Activated naive CD8-positive, alpha-beta T cell treated with anti-CD3 and anti-CD28 coated beads, Interleukin-2, amount 50 U/mL, for 24 hours (primary cell): ENCODE measurements at regions not wholly inside any gene's neighbourhood (a gene's known extent, or its start where the extent isn't known, plus 50 kb on each side); places are given as distances from the start of the nearest gene placed in this dataset.

ENCODE experiments used
- ATAC-seq: fragments of 150-1000 bp; cut with Tn5 transposase; one replicate; pipeline ENCODE4 v1.10.0; 2021
- DNase-seq: peaks from one replicate; pipeline ENCODE4 v3.0.0; 2021
- H3K27ac Mint-ChIP-seq: one replicate; pipeline ENCODE4 v1.8.0; 2021; ENCODE audit warnings: mild to moderate bottlenecking, mixed read lengths
- H3K27me3 Mint-ChIP-seq: one replicate; pipeline ENCODE4 v1.8.0; 2021; ENCODE audit warnings: mixed read lengths
- H3K36me3 Mint-ChIP-seq: one replicate; pipeline ENCODE4 v1.8.0; 2021; ENCODE audit warnings: low read depth, mixed read lengths
- H3K4me1 Mint-ChIP-seq: one replicate; pipeline ENCODE4 v1.8.0; 2021; ENCODE audit warnings: mixed read lengths
- H3K4me3 Mint-ChIP-seq: one replicate; pipeline ENCODE4 v1.8.0; 2021; ENCODE audit warnings: mild to moderate bottlenecking, moderate library complexity, mixed read lengths
- H3K9me3 Mint-ChIP-seq: one replicate; pipeline ENCODE4 v1.8.0; 2021; ENCODE audit warnings: mixed read lengths

DNA sequence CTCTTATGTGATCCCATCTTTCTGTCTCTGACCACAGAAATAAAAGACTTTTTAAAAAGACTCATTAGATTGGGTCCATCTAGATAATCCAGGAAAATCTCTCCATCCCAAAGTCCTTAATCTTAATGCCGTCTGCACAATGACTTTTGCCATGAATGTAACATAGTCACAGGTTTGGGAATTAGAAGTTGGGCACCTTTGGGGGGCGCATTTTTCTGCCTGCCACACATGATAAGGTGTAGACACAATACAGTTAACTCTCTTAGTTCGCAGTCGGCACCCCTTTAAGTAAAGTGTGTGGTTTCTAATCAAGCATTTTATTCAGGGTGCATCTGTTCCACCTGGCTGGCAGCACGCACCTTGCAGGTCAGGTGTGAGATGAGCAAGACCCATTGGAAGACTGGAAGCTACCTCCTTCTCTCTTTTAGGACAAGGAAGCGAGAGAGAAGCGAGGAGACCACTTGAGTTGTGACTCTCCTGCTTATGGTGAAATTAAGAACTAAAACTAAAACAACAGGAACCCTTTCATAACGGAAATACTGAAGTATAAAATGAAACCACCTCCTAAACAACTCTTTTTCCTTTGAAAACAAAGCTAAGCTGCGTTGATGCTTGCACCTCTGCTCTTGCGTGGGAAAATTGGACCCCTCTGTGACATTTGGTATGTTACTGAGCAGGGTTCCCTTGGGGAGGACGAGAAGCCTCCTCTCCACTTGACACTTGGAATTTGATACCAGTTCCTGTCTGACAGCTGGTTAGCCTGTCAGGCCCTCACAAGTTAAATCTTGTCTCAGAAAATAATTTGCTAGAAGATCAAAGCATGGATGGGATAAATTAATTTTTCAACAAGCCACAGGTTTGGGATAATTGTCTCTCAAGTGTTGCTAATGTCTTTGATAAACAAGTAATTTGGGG, 304.6 kb upstream of the DMRT1 start:
- Mint-ChIP-seq H3K4me1 (peaks cover 11% of the 10 kb centered on the region), H3K4me3 (peak overlapping the region; percentile 25), H3K36me3 (no peaks in the 10 kb centered on the region), H3K9me3 (no peaks in the 10 kb centered on the region), H3K27me3 (peaks cover 1% of the 10 kb centered on the region), H3K27ac (no peak overlapping the region)
- DNase-seq (no peak), ATAC-seq (no peak)

DNA sequence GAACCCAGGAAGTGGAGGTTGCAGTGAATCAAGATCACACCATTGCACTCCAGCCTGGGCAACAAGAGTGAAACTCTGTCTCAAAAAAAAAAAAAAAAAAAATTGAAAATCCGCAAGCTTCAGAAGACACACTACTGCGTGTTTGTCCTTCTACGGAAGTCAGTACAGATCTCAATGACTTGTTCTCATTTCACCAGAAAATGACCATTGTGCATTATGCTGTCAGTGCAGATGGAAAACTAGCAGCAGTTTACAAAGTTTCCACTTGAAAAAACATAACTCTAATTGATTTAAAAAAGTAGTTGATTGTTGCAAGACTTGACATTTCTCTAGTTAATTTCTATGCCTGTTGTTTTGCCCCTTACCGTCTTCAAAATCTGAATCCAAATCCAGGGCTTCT, 298.0 kb upstream of the DMRT1 start:
- Mint-ChIP-seq H3K4me3 (no peak overlapping the region), H3K27ac (no peak overlapping the region), H3K4me1 (peaks cover 8% of the 10 kb centered on the region), H3K27me3 (no peaks in the 10 kb centered on the region), H3K36me3 (no peaks in the 10 kb centered on the region), H3K9me3 (no peaks in the 10 kb centered on the region)
- DNase-seq (no peak), ATAC-seq (no peak)

DNA sequence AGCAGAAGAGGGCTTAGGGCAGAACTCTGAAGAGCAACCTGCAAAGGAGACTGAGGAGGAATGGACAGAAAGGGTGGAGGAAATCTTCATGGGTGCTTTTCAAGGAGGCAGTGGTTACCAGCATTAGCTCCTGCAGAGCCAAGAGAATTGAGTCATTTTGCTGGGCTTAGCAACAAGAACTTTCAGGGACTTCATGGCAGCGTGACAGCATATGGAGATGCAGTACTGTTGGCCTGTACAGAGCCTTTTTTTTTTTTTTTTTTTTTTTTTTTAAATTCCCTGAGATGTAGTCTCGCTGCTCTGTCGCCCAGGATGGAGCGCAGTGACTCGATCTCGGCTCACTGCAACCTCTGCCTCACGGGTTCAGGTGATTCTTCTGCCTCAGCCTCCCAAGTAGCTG, 296.0 kb upstream of the DMRT1 start:
- H3K27me3 Mint-ChIP-seq = no peaks in the 10 kb centered on the region
- ATAC-seq (no peak), DNase-seq (no peak)
- peaks cover 8% of the 10 kb centered on the region for H3K4me1 Mint-ChIP-seq
- H3K36me3 Mint-ChIP-seq = no peaks in the 10 kb centered on the region
- no peak overlapping the region for H3K4me3 Mint-ChIP-seq
- no peaks in the 10 kb centered on the region for H3K9me3 Mint-ChIP-seq
- H3K27ac Mint-ChIP-seq = no peak overlapping the region

DNA sequence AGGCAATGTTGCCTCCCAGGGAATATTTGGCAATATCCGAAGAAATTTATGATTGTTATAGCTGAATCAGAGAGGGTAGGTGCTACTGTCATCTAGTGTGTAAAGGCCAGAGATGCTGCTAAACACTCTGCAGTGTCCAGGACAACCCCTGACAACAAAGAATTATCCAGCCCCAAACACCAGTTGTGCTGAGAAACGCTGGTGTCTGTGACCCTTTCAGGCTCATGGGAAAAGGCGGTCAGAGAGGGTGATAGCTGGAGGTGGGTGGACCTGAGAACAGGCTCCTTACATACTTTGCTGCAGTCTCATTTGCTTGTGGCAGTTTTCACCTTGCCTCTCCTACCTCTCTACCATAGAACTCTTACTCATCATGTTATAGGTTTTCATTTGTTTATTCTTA, 295.3 kb upstream of the DMRT1 start:
- Mint-ChIP-seq H3K27me3 (no peaks in the 10 kb centered on the region), H3K4me1 (peaks cover 8% of the 10 kb centered on the region), H3K9me3 (no peaks in the 10 kb centered on the region), H3K27ac (no peak overlapping the region), H3K4me3 (no peak overlapping the region), H3K36me3 (no peaks in the 10 kb centered on the region)
- DNase-seq = no peak
- no peak for ATAC-seq

DNA sequence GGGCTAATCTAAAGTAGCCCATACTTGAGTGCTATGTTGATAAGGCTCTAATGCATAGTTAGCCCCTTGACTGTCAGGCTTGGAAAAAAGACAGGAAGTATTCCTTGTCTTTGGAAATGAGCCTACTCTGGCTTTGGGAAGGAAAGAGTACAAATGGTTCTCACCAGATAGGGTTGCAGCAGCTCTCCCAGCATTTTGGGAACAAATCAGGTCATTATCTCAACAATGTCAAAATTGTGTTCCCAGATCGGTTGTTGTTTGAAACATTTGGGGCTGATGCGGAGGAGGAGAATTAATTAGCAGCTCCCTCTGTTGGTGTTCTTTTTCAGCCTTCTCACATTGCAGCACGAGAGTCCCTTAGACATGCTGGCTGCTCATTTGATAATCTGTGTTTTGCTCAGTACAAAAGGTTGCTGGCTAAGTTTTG, 294.7 kb upstream of the DMRT1 start:
- Mint-ChIP-seq H3K27ac (no peak overlapping the region), H3K9me3 (no peaks in the 10 kb centered on the region), H3K36me3 (no peaks in the 10 kb centered on the region), H3K27me3 (no peaks in the 10 kb centered on the region), H3K4me3 (no peak overlapping the region), H3K4me1 (peaks cover 8% of the 10 kb centered on the region)
- ATAC-seq = no peak
- DNase-seq = no peak

DNA sequence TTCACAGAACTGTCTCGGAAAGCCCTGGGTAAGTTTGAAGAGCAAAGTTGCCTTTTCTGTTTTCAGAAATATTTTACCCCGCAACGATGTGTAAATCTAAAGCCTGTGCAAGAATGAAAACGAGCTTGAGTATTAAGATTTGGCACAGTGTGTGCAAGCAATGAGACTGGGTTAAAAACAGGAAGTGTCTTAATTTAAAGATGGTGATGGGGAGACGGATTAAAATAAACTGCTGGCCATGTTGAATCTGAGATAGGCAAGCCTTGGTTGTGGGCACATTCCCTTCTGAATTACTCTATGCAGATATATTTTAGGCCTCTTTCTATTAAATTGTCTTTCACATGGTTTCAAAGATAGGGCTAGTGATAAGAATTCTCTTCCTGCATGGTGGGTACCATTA, 294.2 kb upstream of the DMRT1 start:
- Mint-ChIP-seq H3K27ac (no peak overlapping the region), H3K9me3 (no peaks in the 10 kb centered on the region), H3K4me3 (no peak overlapping the region), H3K36me3 (no peaks in the 10 kb centered on the region), H3K27me3 (no peaks in the 10 kb centered on the region), H3K4me1 (peaks cover 8% of the 10 kb centered on the region)
- ATAC-seq (no peak), DNase-seq (no peak)

DNA sequence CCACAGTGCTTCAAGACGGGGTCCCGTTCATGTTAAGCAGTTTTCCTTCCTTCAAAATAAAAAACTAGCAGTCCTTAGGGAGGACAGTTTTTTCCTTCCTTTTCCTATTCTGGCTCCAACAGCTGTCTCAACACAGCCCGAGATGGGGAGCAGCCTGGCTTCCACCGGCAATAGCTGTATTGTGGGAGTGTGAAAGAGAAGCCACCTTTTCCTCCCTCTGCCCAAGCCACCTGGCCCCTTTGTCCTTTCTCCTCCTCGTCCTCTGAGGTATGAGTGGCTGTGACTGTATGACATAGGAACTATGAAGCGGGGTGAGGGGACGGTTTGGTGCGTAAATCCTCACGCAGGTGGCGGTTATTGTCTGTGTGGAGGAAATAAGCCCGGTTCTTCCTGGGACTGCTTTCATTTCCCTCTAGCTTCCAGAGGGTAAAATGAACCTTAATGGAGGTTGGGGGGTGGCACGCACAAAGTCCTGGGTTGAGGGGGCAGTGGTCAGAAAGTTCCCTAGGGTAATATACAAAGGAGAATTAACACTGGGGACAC, 292.0 kb upstream of the DMRT1 start:
- no peak overlapping the region for H3K27ac Mint-ChIP-seq
- DNase-seq (no peak), ATAC-seq (no peak)
- peaks cover 8% of the 10 kb centered on the region for H3K4me1 Mint-ChIP-seq
- H3K9me3 Mint-ChIP-seq = no peaks in the 10 kb centered on the region
- H3K27me3 Mint-ChIP-seq = no peaks in the 10 kb centered on the region
- no peaks in the 10 kb centered on the region for H3K36me3 Mint-ChIP-seq
- H3K4me3 Mint-ChIP-seq = no peak overlapping the region

DNA sequence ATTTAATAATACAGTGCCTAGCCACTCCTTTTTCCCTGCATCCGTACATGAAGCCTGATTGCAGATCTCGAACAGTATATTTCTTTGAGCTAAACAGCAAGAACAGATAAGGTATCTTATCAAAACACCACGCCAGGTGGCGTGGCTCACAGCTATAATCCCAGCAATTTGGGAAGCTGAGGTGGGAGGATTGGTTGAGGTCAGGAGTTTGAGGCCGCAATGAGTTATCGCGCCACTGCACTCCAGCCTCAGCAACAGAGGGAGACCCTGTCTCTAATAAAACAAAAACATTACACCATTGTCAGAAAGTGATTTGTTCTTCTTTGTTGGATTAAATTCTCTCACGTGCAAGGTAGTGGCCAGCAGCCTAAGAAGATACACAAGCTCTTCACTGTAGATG, 291.2 kb upstream of the DMRT1 start:
- peaks cover 8% of the 10 kb centered on the region for H3K4me1 Mint-ChIP-seq
- H3K27ac Mint-ChIP-seq = no peak overlapping the region
- no peaks in the 10 kb centered on the region for H3K36me3 Mint-ChIP-seq
- H3K27me3 Mint-ChIP-seq = no peaks in the 10 kb centered on the region
- no peak overlapping the region for H3K4me3 Mint-ChIP-seq
- H3K9me3 Mint-ChIP-seq = no peaks in the 10 kb centered on the region
- ATAC-seq (no peak), DNase-seq (no peak)

DNA sequence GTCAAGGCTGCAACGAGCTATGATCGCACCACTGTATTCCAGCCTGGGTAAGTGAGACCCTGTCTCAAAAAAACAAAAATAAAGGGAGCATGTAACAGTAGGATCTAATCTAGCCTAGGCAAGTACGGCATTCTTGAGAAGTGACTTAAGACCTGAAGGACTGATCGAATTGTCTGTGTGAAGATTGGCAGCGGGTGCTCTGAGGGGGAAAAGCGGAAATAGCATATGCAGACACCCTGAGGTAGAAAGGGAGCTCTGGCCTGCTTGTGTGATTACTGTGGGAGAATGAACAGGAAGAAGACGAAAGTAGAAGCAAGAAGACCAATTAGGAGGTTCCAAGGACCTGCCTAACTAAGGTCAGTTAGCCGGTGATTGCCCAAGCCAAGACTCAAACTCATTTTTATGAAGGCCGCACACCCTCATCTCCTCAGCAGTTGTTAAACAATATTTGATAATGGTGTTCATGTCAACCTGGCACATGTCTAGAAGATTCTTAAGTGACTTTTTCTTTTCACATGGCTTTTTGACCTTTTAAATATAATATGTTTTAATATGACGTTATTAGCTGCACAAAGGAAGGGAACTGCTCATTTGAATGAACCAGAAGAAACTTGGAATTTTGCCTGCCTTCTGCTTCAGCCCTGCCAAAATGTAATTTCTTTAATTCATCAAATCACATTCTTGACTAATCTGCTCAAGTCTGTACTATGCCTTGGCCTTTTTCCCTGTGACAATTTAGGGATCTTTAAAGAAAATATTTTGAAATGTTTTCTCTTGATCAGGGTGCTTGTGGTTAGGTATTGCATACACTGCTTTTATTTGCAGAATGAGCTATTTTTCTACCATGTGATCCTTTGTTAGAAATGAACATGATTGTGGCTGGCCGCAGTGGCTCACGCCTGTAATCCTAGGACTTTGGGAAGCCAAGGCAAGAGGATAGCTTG, 289.2 kb upstream of the DMRT1 start:
- Mint-ChIP-seq H3K27ac (no peak overlapping the region), H3K4me3 (no peak overlapping the region), H3K4me1 (peaks cover 2% of the 10 kb centered on the region)

DNA sequence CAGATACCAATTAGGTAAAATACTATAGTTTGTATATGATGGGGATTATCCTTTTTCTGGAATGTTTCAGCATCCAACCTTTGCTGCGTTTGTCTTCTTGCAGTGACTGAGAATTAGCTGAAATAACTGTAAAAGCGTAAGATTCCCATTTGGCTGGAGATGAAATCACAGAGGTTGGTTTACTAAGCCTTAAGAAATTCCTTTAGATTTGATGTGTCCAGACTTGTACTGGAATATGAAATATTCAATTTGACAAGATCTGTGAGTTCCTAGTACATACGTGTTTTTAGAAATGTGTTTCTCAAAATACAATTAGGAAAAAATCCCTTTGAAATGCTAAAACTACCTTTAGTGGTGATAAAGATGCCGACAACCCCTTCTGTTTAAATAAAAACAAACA, 286.0 kb upstream of the DMRT1 start:
- no peak for DNase-seq
- ATAC-seq = no peak
- Mint-ChIP-seq H3K27me3 (no peaks in the 10 kb centered on the region), H3K9me3 (no peaks in the 10 kb centered on the region), H3K4me3 (no peak overlapping the region), H3K27ac (no peak overlapping the region), H3K36me3 (no peaks in the 10 kb centered on the region), H3K4me1 (peaks cover 8% of the 10 kb centered on the region)

More for the DNA sequence above, 289.2 kb upstream of the DMRT1 start:
- ATAC-seq (no peak), DNase-seq (no peak)
- H3K9me3 Mint-ChIP-seq = no peaks in the 10 kb centered on the region
- H3K36me3 Mint-ChIP-seq = no peaks in the 10 kb centered on the region
- H3K27me3 Mint-ChIP-seq = no peaks in the 10 kb centered on the region

DNA sequence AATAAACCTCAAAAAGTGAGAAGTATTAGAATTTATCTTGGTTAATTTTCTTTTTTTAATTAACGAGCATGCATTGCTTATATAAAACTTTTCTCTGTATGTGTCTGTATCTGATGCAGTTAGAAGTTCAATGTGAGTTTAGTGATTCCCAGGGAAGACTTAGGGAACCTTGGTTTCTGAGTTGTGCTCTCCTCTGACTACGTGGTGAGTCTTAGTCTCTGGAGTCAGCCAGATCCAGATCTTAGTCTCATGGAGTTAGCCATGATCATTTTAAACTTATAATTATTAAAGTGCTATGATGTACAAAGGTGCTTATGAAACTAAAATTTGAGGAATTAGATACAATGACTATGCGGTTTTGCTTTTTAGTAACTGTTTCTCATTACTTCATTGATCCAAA, 285.3 kb upstream of the DMRT1 start:
- H3K4me3 Mint-ChIP-seq = no peak overlapping the region
- H3K9me3 Mint-ChIP-seq = no peaks in the 10 kb centered on the region
- DNase-seq (no peak), ATAC-seq (no peak)
- no peaks in the 10 kb centered on the region for H3K36me3 Mint-ChIP-seq
- H3K4me1 Mint-ChIP-seq = peaks cover 8% of the 10 kb centered on the region
- H3K27me3 Mint-ChIP-seq = no peaks in the 10 kb centered on the region
- H3K27ac Mint-ChIP-seq = no peak overlapping the region

DNA sequence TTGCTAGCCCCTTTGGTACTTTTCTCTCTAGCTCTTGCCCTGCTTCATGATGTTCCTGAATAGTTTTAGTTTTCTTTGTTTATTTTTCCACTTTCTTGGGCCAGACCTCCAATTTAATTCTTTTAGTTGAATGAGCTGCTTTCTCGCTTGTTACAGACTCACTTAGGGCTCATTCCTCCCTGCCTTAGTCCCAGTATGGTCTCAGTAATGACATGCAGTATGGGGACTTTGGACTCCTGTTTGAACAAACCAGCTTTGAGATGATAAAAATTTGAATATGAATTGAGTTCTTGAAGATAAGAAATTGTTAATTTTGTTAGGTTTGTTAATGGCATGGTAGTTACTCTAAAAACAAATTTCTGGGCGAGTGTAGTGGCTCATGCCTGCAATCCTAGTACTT, 284.8 kb upstream of the DMRT1 start:
- Mint-ChIP-seq H3K9me3 (no peaks in the 10 kb centered on the region), H3K4me3 (no peak overlapping the region), H3K4me1 (peaks cover 8% of the 10 kb centered on the region), H3K27ac (no peak overlapping the region), H3K36me3 (no peaks in the 10 kb centered on the region), H3K27me3 (no peaks in the 10 kb centered on the region)
- no peak for DNase-seq
- ATAC-seq = no peak

DNA sequence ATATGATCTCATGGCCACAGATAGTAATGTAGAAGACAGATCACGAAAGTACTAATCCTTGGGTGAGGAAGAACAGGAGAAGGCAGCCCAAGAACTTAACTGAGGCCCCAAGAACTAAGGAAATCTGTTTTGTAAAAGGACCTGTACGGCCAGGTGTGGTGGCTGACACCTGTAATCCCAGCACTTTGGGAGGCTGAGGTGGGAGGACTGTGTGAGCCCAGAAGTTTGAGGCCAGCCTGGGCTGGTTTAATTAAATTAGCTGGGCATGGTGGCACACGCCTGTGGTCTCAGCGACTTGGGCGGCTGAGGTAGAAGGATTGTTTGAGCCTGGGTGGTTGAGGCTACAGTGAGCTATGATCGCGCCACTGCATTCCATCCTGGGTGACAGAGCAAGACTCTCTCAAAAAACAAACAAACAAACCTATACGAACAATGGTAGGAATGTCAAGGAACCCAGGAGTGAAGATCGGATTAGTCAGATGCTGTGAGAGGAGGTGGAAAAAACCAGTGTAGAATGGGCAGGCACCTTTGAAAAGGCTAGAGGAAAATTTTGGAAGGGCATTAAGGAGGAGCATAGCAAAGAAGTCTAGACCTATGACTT, 283.8 kb upstream of the DMRT1 start:
- Mint-ChIP-seq H3K4me3 (no peak overlapping the region), H3K27ac (no peak overlapping the region), H3K9me3 (no peaks in the 10 kb centered on the region), H3K36me3 (no peaks in the 10 kb centered on the region), H3K4me1 (peaks cover 8% of the 10 kb centered on the region), H3K27me3 (no peaks in the 10 kb centered on the region)
- ATAC-seq (no peak), DNase-seq (no peak)

DNA sequence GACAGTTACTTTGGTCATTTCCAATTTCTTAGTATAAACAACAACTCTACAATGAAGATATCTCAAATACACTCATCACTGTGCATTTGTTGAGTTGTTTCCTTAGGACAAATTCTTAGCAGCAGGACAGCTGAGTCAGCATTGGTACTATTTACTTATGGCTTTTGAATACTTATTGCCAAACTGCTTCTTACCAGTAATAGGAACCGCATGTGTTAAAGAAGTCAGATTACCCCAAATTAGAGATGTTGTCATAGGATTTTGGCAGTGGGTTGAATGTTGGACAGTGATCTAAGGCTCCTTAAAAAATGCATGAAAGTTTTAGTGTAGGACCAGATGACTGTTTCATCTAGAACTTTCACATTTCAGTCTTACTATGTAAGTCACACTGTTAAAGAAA, 280.1 kb upstream of the DMRT1 start:
- peaks cover 2% of the 10 kb centered on the region for H3K27me3 Mint-ChIP-seq
- no peak for DNase-seq

More for the DNA sequence above, 280.1 kb upstream of the DMRT1 start:
- Mint-ChIP-seq H3K27ac (no peak overlapping the region), H3K9me3 (peaks cover 6% of the 10 kb centered on the region), H3K4me3 (no peak overlapping the region), H3K36me3 (no peaks in the 10 kb centered on the region), H3K4me1 (peaks cover 8% of the 10 kb centered on the region)
- no peak for ATAC-seq
